ENCODE measurements at regions not wholly inside any gene's neighbourhood (a gene's known extent, or its start where the extent isn't known, plus 50 kb on each side); places are given as distances from the start of the nearest gene placed in this dataset.

GRCh38 chr2:122210898-122211856, 455.7 kb downstream of the TSN start:
- TF ChIP-seq, protein P1, sequence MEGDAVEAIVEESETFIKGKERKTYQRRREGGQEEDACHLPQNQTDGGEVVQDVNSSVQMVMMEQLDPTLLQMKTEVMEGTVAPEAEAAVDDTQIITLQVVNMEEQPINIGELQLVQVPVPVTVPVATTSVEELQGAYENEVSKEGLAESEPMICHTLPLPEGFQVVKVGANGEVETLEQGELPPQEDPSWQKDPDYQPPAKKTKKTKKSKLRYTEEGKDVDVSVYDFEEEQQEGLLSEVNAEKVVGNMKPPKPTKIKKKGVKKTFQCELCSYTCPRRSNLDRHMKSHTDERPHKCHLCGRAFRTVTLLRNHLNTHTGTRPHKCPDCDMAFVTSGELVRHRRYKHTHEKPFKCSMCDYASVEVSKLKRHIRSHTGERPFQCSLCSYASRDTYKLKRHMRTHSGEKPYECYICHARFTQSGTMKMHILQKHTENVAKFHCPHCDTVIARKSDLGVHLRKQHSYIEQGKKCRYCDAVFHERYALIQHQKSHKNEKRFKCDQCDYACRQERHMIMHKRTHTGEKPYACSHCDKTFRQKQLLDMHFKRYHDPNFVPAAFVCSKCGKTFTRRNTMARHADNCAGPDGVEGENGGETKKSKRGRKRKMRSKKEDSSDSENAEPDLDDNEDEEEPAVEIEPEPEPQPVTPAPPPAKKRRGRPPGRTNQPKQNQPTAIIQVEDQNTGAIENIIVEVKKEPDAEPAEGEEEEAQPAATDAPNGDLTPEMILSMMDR (IDR thresholded peaks at IDR 0.05), result no peak
- TF ChIP-seq POLR2A (IDR thresholded peaks at IDR 0.05), result no peak

Data from body of pancreas (tissue), 4 donors.